Endothelial cell of umbilical vein (primary cell): ENCODE measurements at regions not wholly inside any gene's neighbourhood (a gene's known extent, or its start where the extent isn't known, plus 50 kb on each side); places are given as distances from the start of the nearest gene placed in this dataset.

ENCODE experiments used
- CTCF ChIP-seq, 2 donors: IDR thresholded peaks; 1 replicate in 1 of 2; 2 replicates in 1 of 2; pipeline ENCODE4 v1.5.1; 2011; ENCODE audit warnings: low read length in 2 of 2, mild to moderate bottlenecking in 2 of 2, moderate library complexity in 2 of 2, control low read depth in 1 of 2, inconsistent platforms in 1 of 2, low read depth in 1 of 2; ENCODE audit not compliant: insufficient read depth in 1 of 2; ENCODE audit errors: extremely low read depth in 1 of 2
- EZH2 ChIP-seq: IDR thresholded peaks from 2 replicates; pipeline ENCODE4 v1.6.1; 2012; ENCODE audit warnings: borderline replicate concordance, low read depth, mild to moderate bottlenecking, moderate library complexity, low read length, inconsistent platforms; ENCODE audit not compliant: severe bottlenecking
- FOS ChIP-seq: IDR thresholded peaks from 2 replicates; pipeline ENCODE4 v1.6.1; 2011; ENCODE audit warnings: mild to moderate bottlenecking, low read length, moderate library complexity, borderline replicate concordance; ENCODE audit not compliant: insufficient read depth
- GATA2 ChIP-seq: IDR thresholded peaks from 2 replicates; pipeline ENCODE4 v1.7.0; 2011; ENCODE audit warnings: low read depth, mild to moderate bottlenecking, moderate library complexity, mixed read lengths, low read length; ENCODE audit not compliant: insufficient read length, insufficient read depth
- MAX ChIP-seq: IDR thresholded peaks from 2 replicates; pipeline ENCODE4 v1.6.1; 2011; ENCODE audit not compliant: insufficient read depth, insufficient read length
- MYC ChIP-seq: IDR thresholded peaks from one replicate; pipeline ENCODE4 v1.6.1; 2011; ENCODE audit warnings: mild to moderate bottlenecking, low read depth, low read length
- POLR2A ChIP-seq: IDR thresholded peaks from 2 replicates; pipeline ENCODE4 v1.6.1; 2012; ENCODE audit warnings: low read depth, mild to moderate bottlenecking, control low read depth, low read length
- POLR2AphosphoS5 ChIP-seq: IDR thresholded peaks from 2 replicates; pipeline ENCODE4 v1.6.1; 2012; ENCODE audit warnings: low read depth, mild to moderate bottlenecking, control low read depth, low read length, moderate library complexity; ENCODE audit not compliant: insufficient read depth

GRCh38 chr4:128512767-128513322 lies 225.2 kb upstream of the PGRMC2 start:
- TF ChIP-seq CTCF (IDR thresholded peaks at IDR 0.05; ENCODE audit: extremely low read depth in 1 of 2, insufficient read depth in 1 of 2, low read depth in 1 of 2, low read length in 2 of 2) (no peak), MYC (no peak), POLR2AphosphoS5 (no peak), GATA2 (no peak), EZH2 (no peak), POLR2A (no peak), MAX (no peak), FOS (no peak)
